GM23338 (cell line): ENCODE measurements at regions not wholly inside any gene's neighbourhood (a gene's known extent, or its start where the extent isn't known, plus 50 kb on each side); places are given as distances from the start of the nearest gene placed in this dataset.

Experiments
- ZNF114 ChIP-seq: fragments of 250-450 bp; sonication (Bioruptor Pico); IDR thresholded peaks from 2 replicates; pipeline ENCODE4 v1.5.0; 2020; ENCODE audit warnings: mild to moderate bottlenecking, moderate library complexity
- ZNF331 ChIP-seq: fragments of 250-450 bp; sonication (Bioruptor Pico); IDR thresholded peaks from 2 replicates; pipeline ENCODE4 v1.5.0; 2020; ENCODE audit warnings: low read depth, mild to moderate bottlenecking, moderate library complexity
- TF ChIP-seq, protein P1 (sequence below): fragments of 250-450 bp; sonication (Bioruptor Pico); IDR thresholded peaks from 2 replicates; pipeline ENCODE4 v1.5.0; 2020; ENCODE audit warnings: mild to moderate bottlenecking, moderate library complexity
- TF ChIP-seq, protein P2 (sequence below): IDR thresholded peaks from one replicate; pipeline ENCODE4 v1.6.1; 2018; ENCODE audit warnings: antibody characterized with exemption; ENCODE audit not compliant: unreplicated experiment
- TF ChIP-seq, protein P3 (sequence below): IDR thresholded peaks from 2 replicates; pipeline ENCODE4 v1.6.1; 2016; ENCODE audit warnings: antibody characterized with exemption

DNA sequence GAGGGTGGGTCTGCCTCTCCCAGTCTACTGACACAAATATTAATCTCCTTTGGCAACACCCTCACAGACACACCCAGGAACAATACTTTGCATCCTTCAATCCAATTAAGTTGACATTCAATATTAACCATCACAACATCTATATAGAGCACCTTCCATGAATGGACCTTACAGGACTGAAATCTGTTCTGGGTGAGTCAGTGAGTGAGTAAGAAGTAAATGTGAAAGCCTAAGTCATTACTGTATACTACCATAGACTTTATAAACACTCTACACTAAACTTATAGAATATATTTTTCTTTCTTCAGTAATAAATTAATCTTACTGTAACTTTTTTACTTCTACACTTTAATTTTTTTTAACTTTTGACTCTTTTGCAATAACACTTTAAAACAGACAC is 993.8 kb upstream of the MAP3K7 start (continued):
- TF ChIP-seq, protein P1, sequence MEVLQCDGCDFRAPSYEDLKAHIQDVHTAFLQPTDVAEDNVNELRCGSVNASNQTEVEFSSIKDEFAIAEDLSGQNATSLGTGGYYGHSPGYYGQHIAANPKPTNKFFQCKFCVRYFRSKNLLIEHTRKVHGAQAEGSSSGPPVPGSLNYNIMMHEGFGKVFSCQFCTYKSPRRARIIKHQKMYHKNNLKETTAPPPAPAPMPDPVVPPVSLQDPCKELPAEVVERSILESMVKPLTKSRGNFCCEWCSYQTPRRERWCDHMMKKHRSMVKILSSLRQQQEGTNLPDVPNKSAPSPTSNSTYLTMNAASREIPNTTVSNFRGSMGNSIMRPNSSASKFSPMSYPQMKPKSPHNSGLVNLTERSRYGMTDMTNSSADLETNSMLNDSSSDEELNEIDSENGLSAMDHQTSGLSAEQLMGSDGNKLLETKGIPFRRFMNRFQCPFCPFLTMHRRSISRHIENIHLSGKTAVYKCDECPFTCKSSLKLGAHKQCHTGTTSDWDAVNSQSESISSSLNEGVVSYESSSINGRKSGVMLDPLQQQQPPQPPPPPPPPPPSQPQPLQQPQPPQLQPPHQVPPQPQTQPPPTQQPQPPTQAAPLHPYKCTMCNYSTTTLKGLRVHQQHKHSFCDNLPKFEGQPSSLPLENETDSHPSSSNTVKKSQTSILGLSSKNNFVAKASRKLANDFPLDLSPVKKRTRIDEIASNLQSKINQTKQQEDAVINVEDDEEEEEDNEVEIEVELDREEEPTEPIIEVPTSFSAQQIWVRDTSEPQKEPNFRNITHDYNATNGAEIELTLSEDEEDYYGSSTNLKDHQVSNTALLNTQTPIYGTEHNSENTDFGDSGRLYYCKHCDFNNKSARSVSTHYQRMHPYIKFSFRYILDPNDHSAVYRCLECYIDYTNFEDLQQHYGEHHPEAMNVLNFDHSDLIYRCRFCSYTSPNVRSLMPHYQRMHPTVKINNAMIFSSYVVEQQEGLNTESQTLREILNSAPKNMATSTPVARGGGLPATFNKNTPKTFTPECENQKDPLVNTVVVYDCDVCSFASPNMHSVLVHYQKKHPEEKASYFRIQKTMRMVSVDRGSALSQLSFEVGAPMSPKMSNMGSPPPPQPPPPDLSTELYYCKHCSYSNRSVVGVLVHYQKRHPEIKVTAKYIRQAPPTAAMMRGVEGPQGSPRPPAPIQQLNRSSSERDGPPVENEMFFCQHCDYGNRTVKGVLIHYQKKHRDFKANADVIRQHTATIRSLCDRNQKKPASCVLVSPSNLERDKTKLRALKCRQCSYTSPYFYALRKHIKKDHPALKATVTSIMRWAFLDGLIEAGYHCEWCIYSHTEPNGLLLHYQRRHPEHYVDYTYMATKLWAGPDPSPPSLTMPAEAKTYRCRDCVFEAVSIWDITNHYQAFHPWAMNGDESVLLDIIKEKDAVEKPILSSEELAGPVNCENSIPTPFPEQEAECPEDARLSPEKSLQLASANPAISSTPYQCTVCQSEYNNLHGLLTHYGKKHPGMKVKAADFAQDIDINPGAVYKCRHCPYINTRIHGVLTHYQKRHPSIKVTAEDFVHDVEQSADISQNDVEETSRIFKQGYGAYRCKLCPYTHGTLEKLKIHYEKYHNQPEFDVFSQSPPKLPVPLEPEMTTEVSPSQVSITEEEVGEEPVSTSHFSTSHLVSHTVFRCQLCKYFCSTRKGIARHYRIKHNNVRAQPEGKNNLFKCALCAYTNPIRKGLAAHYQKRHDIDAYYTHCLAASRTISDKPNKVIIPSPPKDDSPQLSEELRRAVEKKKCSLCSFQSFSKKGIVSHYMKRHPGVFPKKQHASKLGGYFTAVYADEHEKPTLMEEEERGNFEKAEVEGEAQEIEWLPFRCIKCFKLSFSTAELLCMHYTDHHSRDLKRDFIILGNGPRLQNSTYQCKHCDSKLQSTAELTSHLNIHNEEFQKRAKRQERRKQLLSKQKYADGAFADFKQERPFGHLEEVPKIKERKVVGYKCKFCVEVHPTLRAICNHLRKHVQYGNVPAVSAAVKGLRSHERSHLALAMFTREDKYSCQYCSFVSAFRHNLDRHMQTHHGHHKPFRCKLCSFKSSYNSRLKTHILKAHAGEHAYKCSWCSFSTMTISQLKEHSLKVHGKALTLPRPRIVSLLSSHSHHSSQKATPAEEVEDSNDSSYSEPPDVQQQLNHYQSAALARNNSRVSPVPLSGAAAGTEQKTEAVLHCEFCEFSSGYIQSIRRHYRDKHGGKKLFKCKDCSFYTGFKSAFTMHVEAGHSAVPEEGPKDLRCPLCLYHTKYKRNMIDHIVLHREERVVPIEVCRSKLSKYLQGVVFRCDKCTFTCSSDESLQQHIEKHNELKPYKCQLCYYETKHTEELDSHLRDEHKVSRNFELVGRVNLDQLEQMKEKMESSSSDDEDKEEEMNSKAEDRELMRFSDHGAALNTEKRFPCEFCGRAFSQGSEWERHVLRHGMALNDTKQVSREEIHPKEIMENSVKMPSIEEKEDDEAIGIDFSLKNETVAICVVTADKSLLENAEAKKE = no peak
- TF ChIP-seq ZNF331 (CRISPR knock-in tag) (no peak), ZNF114 (CRISPR knock-in tag) (no peak)
- TF ChIP-seq, protein P2, sequence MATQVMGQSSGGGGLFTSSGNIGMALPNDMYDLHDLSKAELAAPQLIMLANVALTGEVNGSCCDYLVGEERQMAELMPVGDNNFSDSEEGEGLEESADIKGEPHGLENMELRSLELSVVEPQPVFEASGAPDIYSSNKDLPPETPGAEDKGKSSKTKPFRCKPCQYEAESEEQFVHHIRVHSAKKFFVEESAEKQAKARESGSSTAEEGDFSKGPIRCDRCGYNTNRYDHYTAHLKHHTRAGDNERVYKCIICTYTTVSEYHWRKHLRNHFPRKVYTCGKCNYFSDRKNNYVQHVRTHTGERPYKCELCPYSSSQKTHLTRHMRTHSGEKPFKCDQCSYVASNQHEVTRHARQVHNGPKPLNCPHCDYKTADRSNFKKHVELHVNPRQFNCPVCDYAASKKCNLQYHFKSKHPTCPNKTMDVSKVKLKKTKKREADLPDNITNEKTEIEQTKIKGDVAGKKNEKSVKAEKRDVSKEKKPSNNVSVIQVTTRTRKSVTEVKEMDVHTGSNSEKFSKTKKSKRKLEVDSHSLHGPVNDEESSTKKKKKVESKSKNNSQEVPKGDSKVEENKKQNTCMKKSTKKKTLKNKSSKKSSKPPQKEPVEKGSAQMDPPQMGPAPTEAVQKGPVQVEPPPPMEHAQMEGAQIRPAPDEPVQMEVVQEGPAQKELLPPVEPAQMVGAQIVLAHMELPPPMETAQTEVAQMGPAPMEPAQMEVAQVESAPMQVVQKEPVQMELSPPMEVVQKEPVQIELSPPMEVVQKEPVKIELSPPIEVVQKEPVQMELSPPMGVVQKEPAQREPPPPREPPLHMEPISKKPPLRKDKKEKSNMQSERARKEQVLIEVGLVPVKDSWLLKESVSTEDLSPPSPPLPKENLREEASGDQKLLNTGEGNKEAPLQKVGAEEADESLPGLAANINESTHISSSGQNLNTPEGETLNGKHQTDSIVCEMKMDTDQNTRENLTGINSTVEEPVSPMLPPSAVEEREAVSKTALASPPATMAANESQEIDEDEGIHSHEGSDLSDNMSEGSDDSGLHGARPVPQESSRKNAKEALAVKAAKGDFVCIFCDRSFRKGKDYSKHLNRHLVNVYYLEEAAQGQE = no peak
- TF ChIP-seq, protein P3, sequence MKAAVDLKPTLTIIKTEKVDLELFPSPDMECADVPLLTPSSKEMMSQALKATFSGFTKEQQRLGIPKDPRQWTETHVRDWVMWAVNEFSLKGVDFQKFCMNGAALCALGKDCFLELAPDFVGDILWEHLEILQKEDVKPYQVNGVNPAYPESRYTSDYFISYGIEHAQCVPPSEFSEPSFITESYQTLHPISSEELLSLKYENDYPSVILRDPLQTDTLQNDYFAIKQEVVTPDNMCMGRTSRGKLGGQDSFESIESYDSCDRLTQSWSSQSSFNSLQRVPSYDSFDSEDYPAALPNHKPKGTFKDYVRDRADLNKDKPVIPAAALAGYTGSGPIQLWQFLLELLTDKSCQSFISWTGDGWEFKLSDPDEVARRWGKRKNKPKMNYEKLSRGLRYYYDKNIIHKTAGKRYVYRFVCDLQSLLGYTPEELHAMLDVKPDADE = no peak
